ENCODE measurements at regions not wholly inside any gene's neighbourhood (a gene's known extent, or its start where the extent isn't known, plus 50 kb on each side); places are given as distances from the start of the nearest gene placed in this dataset.

GRCh38 chr9:14434158-14434504 lies 120.2 kb upstream of the NFIB start:
- TF ChIP-seq CTCF (conservative IDR thresholded peaks at IDR 0.05; ENCODE audit: low read depth in 2 of 2) = no peak
- no peak for TF ChIP-seq POLR2AphosphoS5 (IDR thresholded peaks at IDR 0.05; ENCODE audit: low read depth)
- no peak for TF ChIP-seq CREB1 (CRISPR knock-in tag; IDR thresholded peaks at IDR 0.05; ENCODE audit: low read depth)
- TF ChIP-seq EZH2phosphoT487 (IDR thresholded peaks at IDR 0.05; ENCODE audit: unreplicated experiment) = no peak
- TF ChIP-seq REST (IDR thresholded peaks at IDR 0.05; ENCODE audit: unreplicated experiment) = no peak
- no peak for TF ChIP-seq JUNB (IDR thresholded peaks at IDR 0.05; ENCODE audit: unreplicated experiment)
- TF ChIP-seq EZH2 (IDR thresholded peaks at IDR 0.05; ENCODE audit: low read depth, unreplicated experiment) = no peak
- no peak for TF ChIP-seq NANOG (IDR thresholded peaks at IDR 0.05; ENCODE audit: borderline replicate concordance)
- TF ChIP-seq ZNF114 (CRISPR knock-in tag; IDR thresholded peaks at IDR 0.05) = no peak
